ENCODE measurements at regions not wholly inside any gene's neighbourhood (a gene's known extent, or its start where the extent isn't known, plus 50 kb on each side); places are given as distances from the start of the nearest gene placed in this dataset.
A peak's percentile ranks its signal among the peaks of the same experiment; 100 is the strongest.

DNA sequence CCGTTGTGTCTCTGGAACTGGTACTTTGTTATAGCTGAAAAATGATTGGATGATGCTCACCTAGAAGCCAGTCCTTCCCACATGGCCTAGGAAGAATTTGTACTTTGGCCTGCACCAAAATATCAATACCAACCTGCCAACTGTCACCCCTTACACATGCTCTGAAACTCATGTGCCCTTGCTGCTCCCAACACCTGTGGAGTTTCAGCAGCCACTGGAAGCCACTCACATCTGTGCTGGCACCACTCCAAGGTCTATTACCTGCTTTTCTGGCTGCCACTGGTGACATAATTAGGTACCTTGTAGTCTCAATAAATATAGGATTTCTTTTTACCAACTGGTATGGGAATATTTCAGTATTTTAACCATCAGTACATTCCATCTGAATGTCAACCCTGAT lies 363.6 kb downstream of the SH3GL2 start:
- DNase-seq, result no peak
- intact Hi-C loops (cut with DNase I), result no loop called here
- no peak for ATAC-seq

DNA sequence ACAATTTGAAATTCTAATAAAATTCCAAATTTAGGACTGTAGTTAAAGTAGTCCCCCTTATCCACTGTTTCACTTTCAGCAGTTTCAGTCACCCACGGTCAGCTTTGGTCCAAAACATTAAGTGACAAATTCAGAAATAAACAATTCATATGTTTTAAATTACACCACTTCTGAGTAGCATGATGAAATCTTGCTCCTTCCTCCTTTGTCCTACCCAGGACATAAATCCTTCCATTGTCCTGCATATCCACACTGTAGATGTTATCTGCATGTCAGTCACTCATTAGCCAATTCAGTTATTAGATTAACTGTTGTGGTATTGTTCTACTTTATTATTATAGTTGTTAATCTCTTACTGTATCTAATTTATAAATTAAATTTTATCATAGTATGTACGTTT lies 376.5 kb downstream of the SH3GL2 start:
- intact Hi-C loops (cut with DNase I), result no loop called here
- ATAC-seq (no peak), DNase-seq (no peak)

DNA sequence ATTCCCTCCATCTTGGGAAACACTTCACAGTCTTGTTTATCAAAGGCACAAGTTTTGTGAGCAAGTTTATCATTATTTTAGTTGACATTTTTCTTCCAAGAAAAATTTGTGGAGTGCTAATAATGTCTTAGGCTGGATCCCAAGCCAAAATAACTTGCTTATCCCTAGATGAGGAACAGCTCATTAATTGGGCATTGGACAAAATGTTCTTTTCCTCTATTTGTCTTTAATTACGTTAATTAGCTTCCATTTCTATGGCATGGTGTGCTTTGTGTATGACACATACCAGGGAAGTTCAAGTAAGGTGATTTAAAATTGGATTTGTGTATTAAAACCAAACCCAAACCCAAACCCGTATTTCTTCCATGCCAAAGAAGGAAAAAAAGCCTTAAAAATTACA lies 379.5 kb downstream of the SH3GL2 start:
- ATAC-seq (no peak), DNase-seq (no peak)
- intact Hi-C loops (cut with DNase I), result no loop called here

DNA sequence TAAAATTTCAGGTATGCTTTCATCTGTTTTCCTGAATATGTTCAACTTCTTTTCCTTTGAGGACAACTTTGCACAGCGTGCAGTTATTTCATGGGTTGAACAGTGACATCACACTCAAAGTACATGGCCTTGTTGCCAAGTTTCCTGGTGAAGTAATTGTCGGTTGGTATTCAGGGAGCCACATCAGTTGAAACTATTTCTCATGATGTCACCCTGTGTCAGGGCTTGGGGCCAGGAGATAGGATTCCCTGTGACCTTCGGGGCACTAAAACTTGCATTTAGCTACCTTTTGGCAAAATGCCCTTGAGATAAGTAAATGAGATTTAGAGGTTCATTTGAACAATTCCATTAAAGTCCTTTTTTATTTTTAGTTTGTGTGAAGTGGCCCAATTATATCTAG lies 383.9 kb downstream of the SH3GL2 start:
- peak in 1 of 2 donors; percentile 54 for ATAC-seq
- intact Hi-C loops (cut with DNase I), result no loop called here
- DNase-seq, result peak; percentile 57

DNA sequence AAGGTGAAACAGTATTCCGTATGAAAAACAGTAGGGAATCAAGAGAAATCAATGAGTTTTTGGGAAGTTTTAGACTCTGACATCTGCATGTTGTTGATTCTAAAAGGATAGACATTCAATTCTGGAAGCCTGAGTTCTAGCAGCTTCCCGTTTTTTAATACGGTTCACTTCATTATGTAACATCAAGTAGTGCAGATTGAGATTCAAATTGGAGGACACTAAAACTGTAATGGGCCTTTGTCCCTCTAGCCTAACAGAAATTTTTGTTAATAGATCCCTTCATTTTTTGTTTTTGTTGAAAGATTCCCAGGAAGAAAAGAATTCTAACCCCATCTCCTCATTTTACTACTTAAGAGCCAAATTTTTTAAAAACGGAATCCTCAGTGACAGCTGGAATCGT lies 384.6 kb downstream of the SH3GL2 start:
- intact Hi-C loops (cut with DNase I), result no loop called here
- no peak for ATAC-seq

DNA sequence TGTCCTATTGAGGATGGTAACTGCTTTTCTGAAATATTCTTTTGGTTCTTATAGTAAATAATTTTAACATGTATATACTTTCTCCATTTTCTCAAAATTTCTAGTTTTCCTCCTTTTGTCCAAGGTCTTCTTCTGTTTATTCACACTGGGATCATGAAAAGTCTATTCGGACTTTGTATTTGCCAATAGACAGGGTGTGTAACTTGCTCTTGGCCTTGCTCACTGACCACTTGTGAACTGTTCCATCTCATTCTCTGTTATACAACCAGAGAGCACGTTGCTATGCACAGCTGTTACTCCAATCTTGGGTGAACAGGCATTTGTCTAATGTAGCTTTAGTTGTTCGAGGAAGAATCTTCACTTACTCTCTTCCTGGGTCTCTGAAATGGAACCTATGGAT lies 388.9 kb downstream of the SH3GL2 start:
- DNase-seq (no peak), ATAC-seq (no peak)
- intact Hi-C loops (cut with DNase I), result no loop called here

More for the DNA sequence above, 384.6 kb downstream of the SH3GL2 start:
- DNase-seq, result no peak

DNA sequence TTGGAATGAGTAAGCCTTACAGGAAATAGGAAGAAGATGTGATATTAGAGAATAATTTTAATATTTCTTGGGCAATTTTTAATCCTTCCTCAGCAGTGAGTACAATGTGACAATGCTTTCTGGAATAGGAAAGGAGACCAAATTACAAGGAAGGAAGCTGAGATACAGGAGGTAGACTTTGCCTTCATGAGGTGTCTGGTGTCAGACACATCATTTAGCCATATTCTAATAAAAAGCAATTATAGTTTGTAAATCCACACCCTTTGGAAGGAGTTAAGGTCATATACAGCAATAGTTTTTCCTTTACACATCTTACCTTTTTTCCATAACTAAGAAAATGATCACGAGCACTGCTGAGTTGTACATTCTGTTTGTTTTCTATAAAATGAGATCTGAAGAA lies 390.4 kb downstream of the SH3GL2 start:
- intact Hi-C loops (cut with DNase I), result no loop called here

DNA sequence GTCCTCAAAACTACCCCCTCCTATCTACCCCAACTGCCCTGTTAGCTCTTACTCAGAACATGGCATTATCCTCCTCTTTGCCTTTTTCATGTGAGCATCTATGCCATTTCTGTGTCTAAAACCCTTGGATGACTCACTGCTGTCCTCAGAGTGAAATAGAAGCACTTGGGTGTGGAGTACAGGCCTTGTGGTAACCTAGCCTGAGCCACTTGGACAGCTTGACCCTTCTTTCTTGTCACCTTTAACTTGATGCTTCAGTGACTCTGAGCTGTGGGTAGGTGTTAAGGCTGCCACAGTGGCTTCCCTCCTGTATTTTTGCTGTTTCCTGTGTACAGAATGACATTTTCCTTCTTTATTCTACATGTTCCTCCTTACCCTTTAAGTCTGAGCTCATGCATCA lies 391.4 kb downstream of the SH3GL2 start:
- ATAC-seq, result no peak
- intact Hi-C loops (cut with DNase I), result no loop called here

More for the DNA sequence above, 390.4 kb downstream of the SH3GL2 start:
- no peak for DNase-seq
- ATAC-seq, result no peak

DNA sequence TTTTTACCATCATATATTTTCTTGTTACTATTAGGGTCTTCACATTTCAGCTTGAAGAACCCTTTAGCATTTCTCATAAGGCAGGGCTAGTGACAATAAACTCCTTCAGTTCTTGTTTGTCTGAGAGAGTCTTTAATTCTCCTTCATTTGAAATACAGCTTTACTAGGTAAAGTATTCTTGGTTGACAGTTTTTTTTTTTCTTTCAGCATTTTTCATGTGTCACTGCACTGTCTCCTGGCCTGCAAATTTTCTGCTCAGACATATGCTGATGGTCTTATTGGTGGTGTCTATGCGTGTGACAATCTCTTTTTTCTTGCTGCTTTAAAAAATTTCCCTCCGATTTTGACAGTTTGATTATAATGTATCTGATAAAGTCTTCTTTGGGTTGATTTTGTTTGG lies 399.9 kb downstream of the SH3GL2 start:
- DNase-seq (no peak), ATAC-seq (no peak)
- intact Hi-C loops (cut with DNase I), result no loop called here

More for the DNA sequence above, 391.4 kb downstream of the SH3GL2 start:
- DNase-seq, result no peak

DNA sequence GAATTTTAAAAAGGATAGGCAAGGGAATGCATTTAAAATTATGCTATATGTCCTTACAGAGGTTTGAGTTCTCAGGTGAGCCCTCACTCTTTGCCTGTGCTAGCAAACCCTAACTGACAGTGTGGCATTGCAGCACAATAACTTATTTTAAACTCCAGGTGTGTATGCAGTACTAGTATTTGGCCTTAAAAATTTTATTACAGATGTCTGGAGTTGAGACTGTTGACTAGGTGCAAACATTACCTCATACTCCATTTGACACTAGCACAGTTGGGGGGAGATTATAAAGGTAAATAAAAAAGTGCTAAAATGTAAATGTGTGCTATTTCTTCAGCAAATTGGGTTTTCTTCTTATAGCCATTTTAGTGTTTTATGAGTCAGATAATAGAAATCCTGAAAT lies 407.7 kb downstream of the SH3GL2 start:
- ATAC-seq, result no peak
- no peak for DNase-seq
- intact Hi-C loops (cut with DNase I), result no loop called here

DNA sequence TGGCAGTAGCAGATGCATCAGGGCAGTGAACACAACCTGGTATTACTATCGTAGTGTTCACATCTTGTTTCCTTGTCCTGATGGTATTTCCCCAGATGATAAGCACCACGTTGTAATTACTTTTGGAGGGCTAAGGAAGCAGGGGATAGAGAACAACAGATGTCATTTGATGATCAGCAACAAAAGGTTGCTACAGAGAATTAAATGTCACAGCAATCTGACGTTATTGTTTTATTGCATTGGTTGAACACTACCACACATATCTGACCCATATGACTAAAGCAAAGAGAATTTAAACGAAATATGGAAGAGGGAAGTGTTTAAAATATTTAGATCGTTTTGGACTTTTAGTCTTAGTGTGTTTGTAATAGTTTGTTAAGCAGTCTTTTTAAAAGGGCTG lies 408.3 kb downstream of the SH3GL2 start:
- intact Hi-C loops (cut with DNase I), result no loop called here
- DNase-seq (no peak), ATAC-seq (no peak)

DNA sequence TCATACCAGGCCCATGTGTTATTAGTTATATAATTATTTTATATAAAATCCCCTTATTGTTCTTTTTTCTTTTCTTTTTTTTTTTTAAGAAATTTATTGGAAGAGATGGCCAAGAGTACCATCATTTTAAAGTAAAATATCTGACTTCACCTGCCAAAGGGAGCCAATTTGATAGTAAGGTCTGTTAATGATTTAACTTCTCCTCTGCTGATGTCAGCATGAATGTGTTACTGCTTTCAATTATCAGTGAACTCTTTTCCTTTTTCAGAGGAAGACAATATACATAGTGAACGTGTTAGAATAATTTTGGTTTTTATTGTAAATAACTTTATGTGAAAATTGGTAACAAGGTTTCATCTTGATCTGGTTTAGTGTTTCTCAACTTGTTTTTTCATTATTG lies 409.6 kb downstream of the SH3GL2 start:
- ATAC-seq (no peak), DNase-seq (no peak)
- intact Hi-C loops (cut with DNase I), result no loop called here

DNA sequence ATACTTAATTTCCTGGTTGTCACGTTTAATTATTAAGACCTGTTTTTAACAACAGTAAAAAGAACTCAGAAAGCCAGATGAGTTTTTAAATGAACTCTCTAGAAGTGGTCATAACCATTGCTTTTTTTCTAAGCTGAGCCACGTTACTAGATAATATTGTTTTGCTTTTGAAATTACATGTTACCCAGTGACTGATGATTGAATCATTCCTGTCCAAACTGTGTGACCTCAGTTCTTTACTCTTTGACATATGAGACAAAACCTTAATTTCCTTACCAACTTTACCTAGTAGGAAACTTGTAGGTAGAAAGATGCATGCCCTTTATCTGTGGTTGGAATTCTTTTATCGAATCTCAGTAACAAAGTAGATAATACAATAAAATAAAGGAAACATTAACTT lies 411.7 kb downstream of the SH3GL2 start:
- no peak for DNase-seq
- ATAC-seq, result no peak
- intact Hi-C loops (cut with DNase I), result no loop called here

DNA sequence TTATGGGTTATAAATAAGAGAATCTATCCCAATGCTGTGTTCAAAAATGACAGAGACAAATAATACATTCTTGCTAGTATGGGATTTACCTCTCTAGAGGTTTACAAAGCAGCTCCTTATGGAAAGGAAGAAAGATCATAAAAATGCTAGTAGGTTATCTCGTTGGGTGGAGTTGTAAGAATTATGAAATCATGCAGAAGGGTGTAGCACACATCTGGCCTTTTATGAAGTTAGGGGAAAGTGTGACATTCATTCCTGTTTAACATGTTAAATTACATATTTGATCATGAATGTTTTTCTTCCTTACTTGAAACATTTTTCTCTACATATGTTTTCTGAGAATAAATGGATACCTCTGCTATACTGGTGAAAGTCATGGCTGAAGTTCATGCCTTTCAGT lies 414.2 kb downstream of the SH3GL2 start:
- intact Hi-C loops (cut with DNase I), result no loop called here
- DNase-seq (no peak), ATAC-seq (no peak)

DNA sequence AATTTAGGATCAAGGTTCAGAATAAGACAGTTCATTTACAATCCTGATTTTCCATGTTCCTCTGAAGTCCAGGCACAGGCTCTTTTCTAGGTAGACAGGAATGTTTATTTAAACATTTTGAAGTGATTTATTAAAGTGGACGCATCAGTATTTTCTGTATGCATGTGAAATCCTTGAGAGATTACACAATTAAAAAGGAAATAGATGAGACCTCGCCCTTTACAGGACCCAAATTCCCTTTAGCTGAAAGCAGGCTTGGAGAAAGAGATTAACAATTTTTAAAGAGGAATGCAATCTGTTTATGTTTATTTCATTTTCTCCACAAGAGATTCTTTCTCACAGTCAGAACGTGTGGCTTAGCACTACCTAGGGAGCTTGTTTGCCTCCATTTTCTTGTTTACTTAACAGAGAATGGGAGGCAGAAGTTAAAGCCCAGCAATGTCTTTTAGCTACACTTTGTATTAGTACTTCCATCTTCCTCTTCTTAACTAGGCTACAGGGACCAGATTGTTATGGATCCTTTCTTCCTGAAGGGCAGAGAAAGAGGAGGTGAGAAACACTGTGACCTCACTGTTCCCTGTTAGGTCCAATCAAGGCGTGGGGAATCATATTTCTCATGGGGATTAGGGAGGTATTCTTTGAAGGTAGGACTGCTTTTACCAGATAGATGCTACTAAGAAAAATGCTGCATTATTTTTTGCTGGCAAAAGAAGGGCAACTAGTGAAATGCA lies 416.0 kb downstream of the SH3GL2 start:
- intact Hi-C loops (cut with DNase I), result no loop called here
- DNase-seq, result no peak
- no peak for ATAC-seq

DNA sequence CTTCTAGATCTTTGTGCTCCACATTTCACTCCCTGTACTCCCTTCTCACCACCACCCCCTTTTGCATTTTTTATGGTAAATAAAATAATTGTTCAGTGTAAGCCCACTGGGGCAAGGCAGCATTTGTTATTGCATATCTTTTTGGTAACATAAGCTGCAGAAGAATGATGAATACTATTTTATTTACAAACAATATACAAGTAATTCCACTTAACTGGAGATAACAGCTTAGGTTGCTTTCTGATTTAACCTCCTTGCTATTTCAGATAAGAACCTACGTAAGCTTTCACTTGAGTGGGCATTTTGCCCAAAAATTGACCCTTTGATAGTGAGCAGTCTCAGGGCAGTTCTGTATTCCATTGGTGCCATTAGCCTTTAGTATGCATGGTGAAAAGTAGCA lies 417.9 kb downstream of the SH3GL2 start:
- no peak for ATAC-seq
- no peak for DNase-seq
- intact Hi-C loops (cut with DNase I), result no loop called here

DNA sequence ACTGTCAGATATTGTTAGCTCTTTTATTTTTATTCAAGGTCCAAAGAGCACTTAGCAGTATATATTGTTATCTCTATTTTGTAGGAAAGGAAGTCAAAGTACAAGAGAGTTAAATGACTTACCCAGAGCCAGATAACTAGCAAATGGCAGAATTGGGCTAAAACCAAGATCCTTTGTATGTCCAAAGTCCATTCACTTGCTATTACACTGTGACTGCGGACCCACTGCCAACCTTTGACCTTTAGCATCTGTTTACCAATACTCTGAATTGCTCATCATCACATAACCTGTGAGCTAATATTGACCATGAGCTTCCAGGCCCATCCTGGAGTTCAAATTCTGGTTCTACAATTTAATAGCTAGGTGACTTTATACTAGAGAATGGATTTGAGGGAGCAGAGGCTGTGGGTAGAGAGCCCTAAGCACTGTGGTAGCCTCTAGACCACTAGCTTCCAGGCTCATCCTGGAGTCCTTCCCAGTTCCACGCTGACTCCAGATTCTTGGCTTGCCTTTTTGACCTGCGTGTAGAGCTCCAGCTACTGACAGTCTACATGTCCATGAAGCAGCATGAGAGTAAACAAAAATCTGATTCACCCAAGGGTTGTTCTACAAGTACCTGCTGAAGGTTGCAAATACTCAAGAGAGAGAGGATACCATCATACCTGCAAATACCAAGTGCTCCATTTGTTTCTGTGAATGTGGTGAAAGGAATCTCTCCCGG lies 424.0 kb downstream of the SH3GL2 start:
- no peak for DNase-seq
- intact Hi-C loops (cut with DNase I), result no loop called here
- ATAC-seq, result no peak

DNA sequence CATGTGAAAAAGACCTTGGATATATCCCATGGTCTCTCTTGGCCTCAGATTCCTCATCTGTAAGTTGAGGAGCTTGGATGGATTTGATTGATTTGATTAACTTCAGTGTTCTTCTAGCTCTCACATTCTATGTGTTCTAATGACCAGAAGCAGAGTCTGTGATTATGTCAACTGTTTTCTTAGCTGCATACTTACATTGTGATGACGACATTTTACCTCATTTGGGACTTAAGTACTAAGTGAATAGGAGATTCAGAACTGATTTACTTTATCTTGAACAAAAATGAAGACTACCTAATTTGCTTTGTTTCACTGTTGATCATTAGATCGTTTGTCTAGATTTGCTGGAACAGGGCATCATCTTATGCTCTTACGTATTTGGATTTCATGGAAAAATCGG lies 427.7 kb downstream of the SH3GL2 start:
- DNase-seq, result no peak
- ATAC-seq, result no peak
- intact Hi-C loops (cut with DNase I), result no loop called here

DNA sequence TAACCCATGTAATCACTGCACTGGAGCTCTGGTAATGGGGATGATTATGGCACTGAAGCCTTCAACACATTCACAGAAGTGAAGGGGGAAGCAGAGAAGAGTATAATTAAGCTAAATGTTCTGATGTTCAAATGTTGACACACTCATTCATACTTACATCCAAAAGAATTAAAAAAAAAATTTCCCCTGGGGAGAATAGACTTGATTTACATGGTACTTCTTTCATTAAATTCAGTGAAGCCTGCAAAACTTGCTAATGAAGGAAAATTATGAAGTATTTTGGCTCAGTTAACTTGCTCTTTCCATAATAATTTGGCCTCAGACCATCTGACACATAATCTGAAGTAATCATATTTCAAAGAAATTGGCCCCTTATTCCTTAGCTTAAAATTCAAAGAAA lies 428.8 kb downstream of the SH3GL2 start:
- ATAC-seq, result no peak
- intact Hi-C loops (cut with DNase I), result no loop called here
- no peak for DNase-seq

DNA sequence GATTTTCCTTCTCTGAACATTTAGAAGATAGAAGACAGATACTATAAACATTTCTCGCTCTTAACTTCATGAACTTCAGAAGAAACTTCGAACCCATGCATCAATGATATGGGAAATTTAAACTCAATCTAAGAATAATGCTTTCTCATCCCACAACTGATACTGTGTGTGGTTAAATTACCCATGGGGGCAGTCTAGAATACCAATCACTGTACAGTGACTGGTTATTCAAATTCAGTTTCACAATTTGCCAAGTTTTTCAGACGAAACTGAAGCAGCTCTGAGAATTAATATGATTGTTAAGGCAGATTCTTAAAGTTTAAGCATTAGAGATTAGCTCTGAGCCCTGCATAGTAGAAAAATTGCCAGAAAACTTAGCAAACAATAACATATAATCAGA lies 431.0 kb downstream of the SH3GL2 start:
- intact Hi-C loops (cut with DNase I), result no loop called here
- DNase-seq (no peak), ATAC-seq (no peak)

DNA sequence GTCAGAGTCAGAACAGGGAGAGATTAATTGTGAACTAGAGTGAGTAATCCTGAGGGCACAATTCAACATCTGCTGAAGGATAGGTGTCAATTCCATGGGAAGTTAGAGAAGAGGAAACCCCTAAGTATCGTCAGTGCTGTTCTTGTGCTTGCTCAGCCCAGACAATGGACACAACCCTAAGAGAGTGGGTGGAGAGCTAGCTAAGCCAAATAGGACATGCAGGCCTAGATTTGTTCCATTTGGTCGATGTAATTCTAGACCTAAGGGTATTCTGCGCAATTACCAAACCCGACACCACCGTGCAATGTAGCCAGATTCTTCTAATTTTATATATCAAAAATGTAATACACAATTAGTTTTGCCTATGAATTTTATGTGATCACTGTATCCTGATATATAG lies 431.6 kb downstream of the SH3GL2 start:
- ATAC-seq, result peak in 1 of 2 donors; percentile 58
- intact Hi-C loops (cut with DNase I), result no loop called here
- no peak for DNase-seq
